ENCODE measurements at regions not wholly inside any gene's neighbourhood (a gene's known extent, or its start where the extent isn't known, plus 50 kb on each side); places are given as distances from the start of the nearest gene placed in this dataset.

DNA sequence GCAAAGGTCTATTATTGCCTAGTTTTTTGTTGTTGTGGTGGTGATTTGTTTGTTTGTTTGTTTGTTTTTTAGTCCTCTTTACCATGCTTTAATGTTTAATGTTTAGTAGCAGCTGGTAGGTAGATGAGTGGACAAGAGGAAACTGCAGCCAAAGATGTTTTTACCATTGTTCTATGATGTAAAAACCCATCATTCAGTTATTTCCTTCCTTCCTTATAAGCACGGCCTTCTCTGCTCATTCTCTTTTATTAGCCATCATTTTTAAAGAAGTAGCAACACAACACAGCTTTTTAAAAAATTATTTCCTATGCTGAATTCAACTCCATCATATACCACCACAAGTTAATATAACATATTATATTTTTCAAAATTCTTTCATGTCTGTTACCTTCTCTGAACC lies 58.5 kb upstream of the BOC start:
- no peak overlapping the region for H3K27ac ChIP-seq (ENCODE audit: extremely low read depth, low read depth, low read length)
- H3K4me3 ChIP-seq: no peak overlapping the region
- BruUV-seq (replicated peaks): no TSS peak
- no peak for FAIRE-seq
- intact Hi-C loops (cut with micrococcal nuclease): no loop called here
- ChIA-PET POLR2A (no interaction called here), CTCF (ENCODE audit: low intra/inter-chr PET ratio) (no interaction called here)
- no peaks in the 10 kb centered on the region for H4K20me1 ChIP-seq (replicated peaks; ENCODE audit: control insufficient read depth, insufficient read depth, low read length)
- no peak for ATAC-seq
- peaks cover 0 to 6% of the 10 kb centered on the region in 2 experiments; a peak in 1 of 5 replicates for H3K27me3 ChIP-seq (ENCODE audit: control insufficient read depth in 2 of 2, insufficient read depth in 2 of 2, low read length in 2 of 2)
- H3K9me1 ChIP-seq (ENCODE audit: control insufficient read depth, insufficient read depth, low read length): no peaks in the 10 kb centered on the region
- no peak for DNase-seq (ENCODE audit: extremely low read depth in 1 of 4, low spot score in 3 of 4)
- no peak overlapping the region for H3K9ac ChIP-seq (ENCODE audit: insufficient read depth in 1 of 2, low read depth in 2 of 2, low read length in 2 of 2)
- no peak overlapping the region for H2AFZ ChIP-seq (ENCODE audit: low read depth, low read length)
- no peaks in the 10 kb centered on the region for H3K9me3 ChIP-seq (replicated peaks; ENCODE audit: control insufficient read depth, insufficient read depth, low read depth, low read length)
- H3K79me2 ChIP-seq (ENCODE audit: control insufficient read depth, insufficient read depth, low read length): no peaks in the 10 kb centered on the region
- H3K36me3 ChIP-seq (ENCODE audit: control insufficient read depth, insufficient read depth, low read length): no peaks in the 10 kb centered on the region
- 0% methylated on average over 1 of the region's 1 CpG for WGBS (ENCODE audit: insufficient coverage, low coverage, missing lambda C conversion rate)
- no peaks in the 10 kb centered on the region; a peak in 1 of 5 replicates for H3K4me1 ChIP-seq (replicated peaks in 1 of 2; ENCODE audit: control insufficient read depth in 2 of 2, insufficient read depth in 2 of 2, low read length in 2 of 2)
- no peak overlapping the region for H3K4me2 ChIP-seq (ENCODE audit: insufficient read depth, low read length)
- in situ Hi-C loops (cut with MboI): no loop called here
- no peak for TF ChIP-seq HLTF (IDR thresholded peaks at IDR 0.05)
- TF ChIP-seq, protein P1, sequence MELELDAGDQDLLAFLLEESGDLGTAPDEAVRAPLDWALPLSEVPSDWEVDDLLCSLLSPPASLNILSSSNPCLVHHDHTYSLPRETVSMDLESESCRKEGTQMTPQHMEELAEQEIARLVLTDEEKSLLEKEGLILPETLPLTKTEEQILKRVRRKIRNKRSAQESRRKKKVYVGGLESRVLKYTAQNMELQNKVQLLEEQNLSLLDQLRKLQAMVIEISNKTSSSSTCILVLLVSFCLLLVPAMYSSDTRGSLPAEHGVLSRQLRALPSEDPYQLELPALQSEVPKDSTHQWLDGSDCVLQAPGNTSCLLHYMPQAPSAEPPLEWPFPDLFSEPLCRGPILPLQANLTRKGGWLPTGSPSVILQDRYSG (tag; conservative IDR thresholded peaks at IDR 0.05; ENCODE audit: low read depth): no peak
- TF ChIP-seq, protein P2, sequence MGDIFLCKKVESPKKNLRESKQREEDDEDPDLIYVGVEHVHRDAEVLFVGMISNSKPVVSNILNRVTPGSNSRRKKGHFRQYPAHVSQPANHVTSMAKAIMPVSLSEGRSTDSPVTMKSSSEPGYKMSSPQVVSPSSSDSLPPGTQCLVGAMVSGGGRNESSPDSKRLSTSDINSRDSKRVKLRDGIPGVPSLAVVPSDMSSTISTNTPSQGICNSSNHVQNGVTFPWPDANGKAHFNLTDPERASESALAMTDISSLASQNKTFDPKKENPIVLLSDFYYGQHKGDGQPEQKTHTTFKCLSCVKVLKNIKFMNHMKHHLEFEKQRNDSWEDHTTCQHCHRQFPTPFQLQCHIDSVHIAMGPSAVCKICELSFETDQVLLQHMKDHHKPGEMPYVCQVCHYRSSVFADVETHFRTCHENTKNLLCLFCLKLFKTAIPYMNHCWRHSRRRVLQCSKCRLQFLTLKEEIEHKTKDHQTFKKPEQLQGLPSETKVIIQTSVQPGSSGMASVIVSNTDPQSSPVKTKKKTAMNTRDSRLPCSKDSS (IDR thresholded peaks at IDR 0.05; ENCODE audit: low read depth, partially characterized antibody): no peak
- TF ChIP-seq, protein P3, sequence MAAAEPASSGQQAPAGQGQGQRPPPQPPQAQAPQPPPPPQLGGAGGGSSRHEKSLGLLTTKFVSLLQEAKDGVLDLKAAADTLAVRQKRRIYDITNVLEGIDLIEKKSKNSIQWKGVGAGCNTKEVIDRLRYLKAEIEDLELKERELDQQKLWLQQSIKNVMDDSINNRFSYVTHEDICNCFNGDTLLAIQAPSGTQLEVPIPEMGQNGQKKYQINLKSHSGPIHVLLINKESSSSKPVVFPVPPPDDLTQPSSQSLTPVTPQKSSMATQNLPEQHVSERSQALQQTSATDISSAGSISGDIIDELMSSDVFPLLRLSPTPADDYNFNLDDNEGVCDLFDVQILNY (CRISPR knock-in tag; IDR thresholded peaks at IDR 0.05): no peak
- TF ChIP-seq ZC3H4 (CRISPR knock-in tag; IDR thresholded peaks at IDR 0.05; ENCODE audit: borderline replicate concordance): no peak
- TF ChIP-seq, protein P4, sequence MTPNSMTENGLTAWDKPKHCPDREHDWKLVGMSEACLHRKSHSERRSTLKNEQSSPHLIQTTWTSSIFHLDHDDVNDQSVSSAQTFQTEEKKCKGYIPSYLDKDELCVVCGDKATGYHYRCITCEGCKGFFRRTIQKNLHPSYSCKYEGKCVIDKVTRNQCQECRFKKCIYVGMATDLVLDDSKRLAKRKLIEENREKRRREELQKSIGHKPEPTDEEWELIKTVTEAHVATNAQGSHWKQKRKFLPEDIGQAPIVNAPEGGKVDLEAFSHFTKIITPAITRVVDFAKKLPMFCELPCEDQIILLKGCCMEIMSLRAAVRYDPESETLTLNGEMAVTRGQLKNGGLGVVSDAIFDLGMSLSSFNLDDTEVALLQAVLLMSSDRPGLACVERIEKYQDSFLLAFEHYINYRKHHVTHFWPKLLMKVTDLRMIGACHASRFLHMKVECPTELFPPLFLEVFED (CRISPR knock-in tag; conservative IDR thresholded peaks at IDR 0.05): no peak
- no peak for TF ChIP-seq ZNF561 (CRISPR knock-in tag; conservative IDR thresholded peaks at IDR 0.05)
- TF ChIP-seq MTF1 (CRISPR knock-in tag; IDR thresholded peaks at IDR 0.05; ENCODE audit: borderline replicate concordance): no peak
- TF ChIP-seq NEUROD1 (IDR thresholded peaks at IDR 0.05; ENCODE audit: borderline replicate concordance, low read depth, low read length, partially characterized antibody): no peak
- no peak for TF ChIP-seq MXI1 (IDR thresholded peaks at IDR 0.05; ENCODE audit: low read depth, low read length)
- TF ChIP-seq CHD4 (IDR thresholded peaks at IDR 0.05; ENCODE audit: insufficient read depth, insufficient replicate concordance, low read depth, low read length, poor library complexity, severe bottlenecking): no peak
- TF ChIP-seq EGR1 (conservative IDR thresholded peaks at IDR 0.05): no peak
- no peak for TF ChIP-seq ZNF134 (CRISPR knock-in tag; conservative IDR thresholded peaks at IDR 0.05)
- TF ChIP-seq, protein P5, sequence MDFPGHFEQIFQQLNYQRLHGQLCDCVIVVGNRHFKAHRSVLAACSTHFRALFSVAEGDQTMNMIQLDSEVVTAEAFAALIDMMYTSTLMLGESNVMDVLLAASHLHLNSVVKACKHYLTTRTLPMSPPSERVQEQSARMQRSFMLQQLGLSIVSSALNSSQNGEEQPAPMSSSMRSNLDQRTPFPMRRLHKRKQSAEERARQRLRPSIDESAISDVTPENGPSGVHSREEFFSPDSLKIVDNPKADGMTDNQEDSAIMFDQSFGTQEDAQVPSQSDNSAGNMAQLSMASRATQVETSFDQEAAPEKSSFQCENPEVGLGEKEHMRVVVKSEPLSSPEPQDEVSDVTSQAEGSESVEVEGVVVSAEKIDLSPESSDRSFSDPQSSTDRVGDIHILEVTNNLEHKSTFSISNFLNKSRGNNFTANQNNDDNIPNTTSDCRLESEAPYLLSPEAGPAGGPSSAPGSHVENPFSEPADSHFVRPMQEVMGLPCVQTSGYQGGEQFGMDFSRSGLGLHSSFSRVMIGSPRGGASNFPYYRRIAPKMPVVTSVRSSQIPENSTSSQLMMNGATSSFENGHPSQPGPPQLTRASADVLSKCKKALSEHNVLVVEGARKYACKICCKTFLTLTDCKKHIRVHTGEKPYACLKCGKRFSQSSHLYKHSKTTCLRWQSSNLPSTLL (IDR thresholded peaks at IDR 0.05): no peak
- TF ChIP-seq ZNF583 (CRISPR knock-in tag; IDR thresholded peaks at IDR 0.05): no peak
- no peak for TF ChIP-seq KDM4B (IDR thresholded peaks at IDR 0.05; ENCODE audit: borderline replicate concordance in 2 of 2, low read depth in 1 of 2)
- no peak for TF ChIP-seq POLR2H (tag; IDR thresholded peaks at IDR 0.05; ENCODE audit: low read depth)
- TF ChIP-seq NFATC3 (IDR thresholded peaks at IDR 0.05): no peak

Measured in K562 (cell line).